Esophagus muscularis mucosa (tissue), 3 donors: ENCODE measurements at regions not wholly inside any gene's neighbourhood (a gene's known extent, or its start where the extent isn't known, plus 50 kb on each side); places are given as distances from the start of the nearest gene placed in this dataset.

ENCODE experiments used
- POLR2A ChIP-seq: fragments of 450-650 bp; IDR thresholded peaks from one replicate; pipeline ENCODE4 v1.6.1; 2017; ENCODE audit warnings: antibody characterized with exemption, moderate library complexity, mild to moderate bottlenecking, low read depth
- POLR2AphosphoS5 ChIP-seq, 2 donors: sonication (generic); formaldehyde crosslinking; IDR thresholded peaks; one replicate each; pipeline ENCODE4 v1.6.1; 2017; ENCODE audit warnings: antibody characterized with exemption in 2 of 2
- TF ChIP-seq, protein P1 (sequence below), 3 experiments: fragments of 200-600 bp in 2 of 3; fragments of 450-650 bp in 1 of 3; sonication (generic) in 2 of 3; IDR thresholded peaks; one replicate each; pipeline ENCODE4 v1.5.1; 2017 to 2019; ENCODE audit warnings: antibody characterized with exemption in 3 of 3, mild to moderate bottlenecking in 2 of 3, moderate library complexity in 1 of 3

DNA sequence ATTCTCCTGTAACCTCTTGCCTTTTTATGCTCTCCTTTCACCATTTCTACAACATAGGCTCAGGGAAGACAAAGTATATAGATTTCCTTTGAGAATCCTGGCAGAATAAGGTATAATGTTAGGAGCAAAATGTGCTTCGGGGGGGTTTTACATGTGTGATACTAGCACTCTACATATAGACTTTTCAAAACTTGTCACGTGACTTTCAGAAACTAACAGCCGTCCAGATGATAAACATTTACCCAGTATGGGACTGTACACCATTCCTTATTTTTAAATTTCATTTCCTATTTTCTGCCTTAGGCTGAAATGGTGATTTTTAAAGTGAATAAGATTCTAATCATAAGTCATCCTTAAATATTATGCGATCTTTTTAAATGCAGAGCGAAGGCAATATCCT is 420.4 kb upstream of the PITX2 start:
- TF ChIP-seq POLR2AphosphoS5 (IDR thresholded peaks at IDR 0.05) (no peak), POLR2A (no peak)
- TF ChIP-seq, protein P1, sequence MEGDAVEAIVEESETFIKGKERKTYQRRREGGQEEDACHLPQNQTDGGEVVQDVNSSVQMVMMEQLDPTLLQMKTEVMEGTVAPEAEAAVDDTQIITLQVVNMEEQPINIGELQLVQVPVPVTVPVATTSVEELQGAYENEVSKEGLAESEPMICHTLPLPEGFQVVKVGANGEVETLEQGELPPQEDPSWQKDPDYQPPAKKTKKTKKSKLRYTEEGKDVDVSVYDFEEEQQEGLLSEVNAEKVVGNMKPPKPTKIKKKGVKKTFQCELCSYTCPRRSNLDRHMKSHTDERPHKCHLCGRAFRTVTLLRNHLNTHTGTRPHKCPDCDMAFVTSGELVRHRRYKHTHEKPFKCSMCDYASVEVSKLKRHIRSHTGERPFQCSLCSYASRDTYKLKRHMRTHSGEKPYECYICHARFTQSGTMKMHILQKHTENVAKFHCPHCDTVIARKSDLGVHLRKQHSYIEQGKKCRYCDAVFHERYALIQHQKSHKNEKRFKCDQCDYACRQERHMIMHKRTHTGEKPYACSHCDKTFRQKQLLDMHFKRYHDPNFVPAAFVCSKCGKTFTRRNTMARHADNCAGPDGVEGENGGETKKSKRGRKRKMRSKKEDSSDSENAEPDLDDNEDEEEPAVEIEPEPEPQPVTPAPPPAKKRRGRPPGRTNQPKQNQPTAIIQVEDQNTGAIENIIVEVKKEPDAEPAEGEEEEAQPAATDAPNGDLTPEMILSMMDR (IDR thresholded peaks at IDR 0.05): no peak
